ENCODE measurements at regions not wholly inside any gene's neighbourhood (a gene's known extent, or its start where the extent isn't known, plus 50 kb on each side); places are given as distances from the start of the nearest gene placed in this dataset.
"Not testable (repeated sequence)": the region's sequence is repeated elsewhere in the genome, so short reads cannot be mapped to it uniquely, and the experiment has no call there.

GRCh38 chr17:33684735-33685134 is 391.6 kb upstream of the ASIC2 start:
- DNase-seq (ENCODE audit: low read depth in 1 of 2, low spot score in 1 of 2), result no peak

- DNase-seq (ENCODE audit: low read depth in 1 of 2, low spot score in 1 of 2), result no peak
Observed at GRCh38 chr17:33686171-33686570, 393.1 kb upstream of the ASIC2 start.

- DNase-seq (ENCODE audit: low read depth in 1 of 2, low spot score in 1 of 2), result no peak
Observed at GRCh38 chr17:33687831-33688230, 394.7 kb upstream of the ASIC2 start.

GRCh38 chr17:33688771-33689170 is 395.7 kb upstream of the ASIC2 start:
- DNase-seq (ENCODE audit: low read depth in 1 of 2, low spot score in 1 of 2), result no peak

- DNase-seq (ENCODE audit: low read depth in 1 of 2, low spot score in 1 of 2), result no peak
Observed at GRCh38 chr17:33689725-33690124, 396.6 kb upstream of the ASIC2 start.

- no peak for DNase-seq (ENCODE audit: low read depth in 1 of 2, low spot score in 1 of 2)
Observed at GRCh38 chr17:33695431-33695830, 402.3 kb upstream of the ASIC2 start.

GRCh38 chr17:33696102-33696501 is 403.0 kb upstream of the ASIC2 start:
- no peak for DNase-seq (ENCODE audit: low read depth in 1 of 2, low spot score in 1 of 2)

- DNase-seq (ENCODE audit: low read depth in 1 of 2, low spot score in 1 of 2), result no peak
Observed at GRCh38 chr17:33697557-33697956, 404.5 kb upstream of the ASIC2 start.

GRCh38 chr17:33701910-33702309 is 408.8 kb upstream of the ASIC2 start:
- DNase-seq (ENCODE audit: low read depth in 1 of 2, low spot score in 1 of 2), result no peak

- DNase-seq (ENCODE audit: low read depth in 1 of 2, low spot score in 1 of 2), result no peak
Observed at GRCh38 chr17:33704856-33705255, 411.8 kb upstream of the ASIC2 start.

GRCh38 chr17:33709881-33710280 is 416.8 kb upstream of the ASIC2 start:
- no peak for DNase-seq (ENCODE audit: low read depth in 1 of 2, low spot score in 1 of 2)

- no peak for DNase-seq (ENCODE audit: low read depth in 1 of 2, low spot score in 1 of 2)
Observed at GRCh38 chr17:33712120-33712519, 419.0 kb upstream of the ASIC2 start.

- no peak for DNase-seq (ENCODE audit: low read depth in 1 of 2, low spot score in 1 of 2)
Observed at GRCh38 chr17:33716957-33717356, 423.9 kb upstream of the ASIC2 start.

- DNase-seq (ENCODE audit: low read depth in 1 of 2, low spot score in 1 of 2), result not testable (repeated sequence)
Observed at GRCh38 chr17:33723736-33724135, 430.6 kb upstream of the ASIC2 start.

GRCh38 chr17:33725675-33726271 is 432.7 kb upstream of the ASIC2 start:
- no peak for DNase-seq (ENCODE audit: low read depth in 1 of 2, low spot score in 1 of 2)

- no peak for DNase-seq (ENCODE audit: low read depth in 1 of 2, low spot score in 1 of 2)
Observed at GRCh38 chr17:33730131-33730530, 437.0 kb upstream of the ASIC2 start.

GRCh38 chr17:33732116-33732515 is 439.0 kb upstream of the ASIC2 start:
- no peak for DNase-seq (ENCODE audit: low read depth in 1 of 2, low spot score in 1 of 2)

GRCh38 chr17:33739714-33740113 is 446.6 kb upstream of the ASIC2 start:
- DNase-seq (ENCODE audit: low read depth in 1 of 2, low spot score in 1 of 2), result no peak

GRCh38 chr17:33745047-33745760 is 452.1 kb upstream of the ASIC2 start:
- DNase-seq (ENCODE audit: low read depth in 1 of 2, low spot score in 1 of 2), result no peak

- DNase-seq (ENCODE audit: low read depth in 1 of 2, low spot score in 1 of 2), result no peak
Observed at GRCh38 chr17:33749171-33749570, 456.1 kb upstream of the ASIC2 start.

GRCh38 chr17:33750943-33751701 is 458.0 kb upstream of the ASIC2 start:
- peak; percentile 39 to 51 for DNase-seq (ENCODE audit: low read depth in 1 of 2, low spot score in 1 of 2)

- DNase-seq (ENCODE audit: low read depth in 1 of 2, low spot score in 1 of 2), result no peak
Observed at GRCh38 chr17:33751702-33752065, 458.6 kb upstream of the ASIC2 start.

Data from activated CD4-positive, alpha-beta T cell treated with anti-CD3 and anti-CD28 coated beads, Interleukin-2, amount 50 U/mL, for 24 hours (primary cell).